Smooth muscle cell (in vitro differentiated cells): ENCODE measurements at regions not wholly inside any gene's neighbourhood (a gene's known extent, or its start where the extent isn't known, plus 50 kb on each side); places are given as distances from the start of the nearest gene placed in this dataset.
"Not testable (repeated sequence)": the region's sequence is repeated elsewhere in the genome, so short reads cannot be mapped to it uniquely, and the experiment has no call there.

Experiments used
- DNase-seq: peaks from one replicate; lab custom pipeline; 2025; ENCODE audit not compliant: unreplicated experiment; lab: John Stamatoyannopoulos, UW
- H2AFZ ChIP-seq: fragments of 200-600 bp; sonication (generic); 2 replicates; pipeline ENCODE4 v1.6.0; 2016; ENCODE audit warnings: antibody characterized with exemption, low read depth, mild to moderate bottlenecking
- H3F3A ChIP-seq: fragments of 200-600 bp; sonication (generic); 2 replicates; pipeline ENCODE4 v1.6.0; 2017; ENCODE audit warnings: antibody characterized with exemption, low read depth
- H3K27ac ChIP-seq: fragments of 200-600 bp; sonication (generic); 2 replicates; pipeline ENCODE4 v1.5.1; 2016; ENCODE audit warnings: low read depth, mild to moderate bottlenecking
- H3K27me3 ChIP-seq: fragments of 200-600 bp; sonication (generic); 2 replicates; pipeline ENCODE4 v1.6.1; 2016; ENCODE audit warnings: low read depth, mild to moderate bottlenecking
- H3K36me3 ChIP-seq: fragments of 200-600 bp; sonication (generic); 2 replicates; pipeline ENCODE4 v1.5.1; 2016; ENCODE audit warnings: low read depth
- H3K4me1 ChIP-seq: fragments of 200-600 bp; sonication (generic); 2 replicates; pipeline ENCODE4 v1.5.1; 2016; ENCODE audit warnings: low read depth
- H3K4me2 ChIP-seq: fragments of 200-600 bp; sonication (generic); 2 replicates; pipeline ENCODE4 v1.6.0; 2016; ENCODE audit warnings: mild to moderate bottlenecking
- H3K4me3 ChIP-seq: fragments of 200-600 bp; sonication (generic); 2 replicates; pipeline ENCODE4 v1.5.1; 2016; ENCODE audit warnings: mild to moderate bottlenecking
- H3K79me2 ChIP-seq: fragments of 200-600 bp; sonication (generic); 2 replicates; pipeline ENCODE4 v1.6.0; 2016; ENCODE audit warnings: low read depth, mild to moderate bottlenecking
- H3K9ac ChIP-seq: fragments of 200-600 bp; sonication (generic); 2 replicates; pipeline ENCODE4 v1.6.0; 2016; ENCODE audit warnings: low read depth
- H3K9me3 ChIP-seq: fragments of 200-600 bp; sonication (generic); replicated peaks from 2 replicates; pipeline ENCODE4 v1.5.1; 2016; ENCODE audit warnings: low read depth
- H4K20me1 ChIP-seq: fragments of 200-600 bp; sonication (generic); 2 replicates; pipeline ENCODE4 v1.6.0; 2016; ENCODE audit warnings: low read depth
- WGBS: methylation state at CpG from one replicate; pipeline ENCODE4 v1.1.7; 2016; ENCODE audit warnings: low lambda C conversion rate; 5-methylcytosine and 5-hydroxymethylcytosine counted together
- TF ChIP-seq, protein P1 (sequence below): fragments of 200-600 bp; sonication (generic); IDR thresholded peaks from 2 replicates; pipeline ENCODE4 v1.5.1; 2017; ENCODE audit warnings: borderline replicate concordance, mild to moderate bottlenecking, antibody characterized with exemption; ENCODE audit not compliant: insufficient read depth, poor library complexity, severe bottlenecking

DNA sequence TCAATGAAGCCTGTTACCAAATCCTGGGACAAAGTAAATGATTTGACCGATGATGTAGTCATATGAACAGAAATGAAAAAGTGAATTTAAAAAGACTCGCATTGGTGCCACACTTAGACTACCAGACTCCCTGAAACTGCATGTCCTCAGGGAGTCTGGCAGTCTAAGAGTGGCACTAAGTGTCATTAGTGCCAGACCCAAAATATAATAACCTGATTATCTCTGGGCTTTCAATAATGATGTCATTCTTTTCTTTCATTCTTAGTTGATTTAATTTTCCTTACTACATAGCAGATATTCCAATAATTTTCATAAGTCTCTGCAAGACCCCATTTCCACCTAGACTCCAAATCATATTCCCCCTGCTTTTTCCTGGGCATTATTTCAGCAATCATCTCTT is 59.0 kb downstream of the OR2K2 start:
- 87% methylated on average over 2 of the region's 2 CpGs for WGBS
- Histone ChIP-seq H3K27me3 (no peaks in the 10 kb centered on the region), H3K79me2 (no peaks in the 10 kb centered on the region), H3K4me3 (no peak overlapping the region), H3K27ac (no peak overlapping the region), H3K4me1 (no peaks in the 10 kb centered on the region), H3K4me2 (no peak overlapping the region), H2AFZ (no peak overlapping the region), H3F3A (no peaks in the 10 kb centered on the region), H3K36me3 (no peaks in the 10 kb centered on the region), H4K20me1 (no peaks in the 10 kb centered on the region), H3K9me3 (no peaks in the 10 kb centered on the region), H3K9ac (no peak overlapping the region)
- DNase-seq: no peak
- TF ChIP-seq, protein P1, sequence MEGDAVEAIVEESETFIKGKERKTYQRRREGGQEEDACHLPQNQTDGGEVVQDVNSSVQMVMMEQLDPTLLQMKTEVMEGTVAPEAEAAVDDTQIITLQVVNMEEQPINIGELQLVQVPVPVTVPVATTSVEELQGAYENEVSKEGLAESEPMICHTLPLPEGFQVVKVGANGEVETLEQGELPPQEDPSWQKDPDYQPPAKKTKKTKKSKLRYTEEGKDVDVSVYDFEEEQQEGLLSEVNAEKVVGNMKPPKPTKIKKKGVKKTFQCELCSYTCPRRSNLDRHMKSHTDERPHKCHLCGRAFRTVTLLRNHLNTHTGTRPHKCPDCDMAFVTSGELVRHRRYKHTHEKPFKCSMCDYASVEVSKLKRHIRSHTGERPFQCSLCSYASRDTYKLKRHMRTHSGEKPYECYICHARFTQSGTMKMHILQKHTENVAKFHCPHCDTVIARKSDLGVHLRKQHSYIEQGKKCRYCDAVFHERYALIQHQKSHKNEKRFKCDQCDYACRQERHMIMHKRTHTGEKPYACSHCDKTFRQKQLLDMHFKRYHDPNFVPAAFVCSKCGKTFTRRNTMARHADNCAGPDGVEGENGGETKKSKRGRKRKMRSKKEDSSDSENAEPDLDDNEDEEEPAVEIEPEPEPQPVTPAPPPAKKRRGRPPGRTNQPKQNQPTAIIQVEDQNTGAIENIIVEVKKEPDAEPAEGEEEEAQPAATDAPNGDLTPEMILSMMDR: no peak

DNA sequence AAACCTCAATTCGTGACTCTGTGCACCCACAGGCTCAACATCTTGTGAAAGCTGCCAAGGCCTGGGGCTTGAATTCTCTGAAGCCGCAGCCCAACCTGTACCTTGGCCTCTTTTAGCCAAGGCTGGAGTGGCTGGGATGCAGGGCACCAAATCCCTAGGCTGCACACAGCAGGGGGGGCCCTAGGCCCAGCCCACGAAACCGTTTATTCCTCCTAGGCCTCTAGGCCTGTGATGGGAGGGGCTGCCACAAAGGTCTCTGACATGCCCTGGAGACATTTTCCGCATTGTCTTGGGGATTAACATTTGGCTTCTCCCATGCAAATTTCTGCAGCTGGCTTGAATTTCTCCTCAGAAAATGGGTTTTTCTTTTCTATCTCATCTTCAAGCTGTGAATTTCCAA is 64.0 kb downstream of the OR2K2 start:
- not testable (repeated sequence) for H3K4me1 ChIP-seq, H3K9ac ChIP-seq, H3K27me3 ChIP-seq, H3K79me2 ChIP-seq, H3K9me3 ChIP-seq, H3K4me2 ChIP-seq, DNase-seq, H4K20me1 ChIP-seq, H3K27ac ChIP-seq, H3K4me3 ChIP-seq, H3K36me3 ChIP-seq, H3F3A ChIP-seq, H2AFZ ChIP-seq
- 91% methylated on average over 5 of the region's 5 CpGs for WGBS

DNA sequence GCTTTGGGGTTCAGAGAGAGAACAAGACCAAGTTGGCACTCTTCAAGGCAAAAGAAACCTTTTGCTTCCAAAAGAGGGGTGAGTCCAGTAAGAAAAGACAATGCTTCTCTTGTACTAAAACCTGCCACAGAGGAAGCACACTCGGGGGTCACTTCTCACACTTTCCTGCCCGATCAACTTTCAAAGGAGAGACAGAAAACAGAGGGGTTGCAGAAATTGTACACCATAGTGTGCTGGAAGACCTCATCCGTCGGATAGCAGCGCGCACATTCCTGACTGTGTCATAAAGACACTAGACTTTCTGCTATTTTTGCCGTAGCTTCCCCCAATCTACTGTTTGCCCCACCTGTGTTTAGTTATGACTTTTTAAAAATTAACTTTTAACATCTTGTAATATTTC is 66.9 kb downstream of the OR2K2 start:
- H3K27ac ChIP-seq: no peak overlapping the region
- no peaks in the 10 kb centered on the region for H3K9me3 ChIP-seq
- WGBS: 79% methylated on average over 7 of the region's 7 CpGs
- no peaks in the 10 kb centered on the region for H3K79me2 ChIP-seq
- no peak overlapping the region for H3K4me2 ChIP-seq
- TF ChIP-seq, protein P1: no peak
- H3K4me1 ChIP-seq: no peaks in the 10 kb centered on the region
- H2AFZ ChIP-seq: no peak overlapping the region
- no peak overlapping the region for H3K4me3 ChIP-seq
- DNase-seq: no peak
- no peaks in the 10 kb centered on the region for H3F3A ChIP-seq
- no peaks in the 10 kb centered on the region for H3K36me3 ChIP-seq
- H3K9ac ChIP-seq: no peak overlapping the region
- H3K27me3 ChIP-seq: no peaks in the 10 kb centered on the region
- no peaks in the 10 kb centered on the region for H4K20me1 ChIP-seq

DNA sequence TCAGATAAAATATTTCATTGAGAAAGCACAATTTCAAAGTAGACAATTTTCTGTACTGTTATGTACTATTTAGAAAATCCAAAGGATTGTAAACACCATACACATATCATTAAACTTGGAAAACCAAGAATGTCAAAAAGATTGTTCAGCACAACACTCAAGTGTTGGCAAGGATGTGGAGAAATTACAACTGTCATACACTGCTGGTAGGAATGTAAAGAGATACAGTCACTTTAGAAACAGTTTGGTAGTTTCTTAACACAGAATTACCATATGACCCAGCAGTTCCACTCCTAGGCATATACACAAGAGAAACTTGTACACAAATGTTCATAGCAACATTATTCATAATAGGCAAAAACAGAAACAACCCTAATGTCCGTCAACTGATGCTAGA is 71.2 kb downstream of the OR2K2 start:
- DNase-seq: no peak
- TF ChIP-seq, protein P1: no peak
- 53% methylated on average over 1 of the region's 1 CpG for WGBS
- Histone ChIP-seq H3K27me3 (no peaks in the 10 kb centered on the region), H3K4me2 (no peak overlapping the region), H3K4me1 (no peaks in the 10 kb centered on the region), H4K20me1 (no peaks in the 10 kb centered on the region), H3K9ac (no peak overlapping the region), H3F3A (no peaks in the 10 kb centered on the region), H3K27ac (no peak overlapping the region), H3K9me3 (no peaks in the 10 kb centered on the region), H3K4me3 (no peak overlapping the region), H2AFZ (no peak overlapping the region), H3K79me2 (no peaks in the 10 kb centered on the region), H3K36me3 (no peaks in the 10 kb centered on the region)
